UCSD-AML1 (cell line): ENCODE measurements at regions not wholly inside any gene's neighbourhood (a gene's known extent, or its start where the extent isn't known, plus 50 kb on each side); places are given as distances from the start of the nearest gene placed in this dataset.
"Not testable (repeated sequence)": the region's sequence is repeated elsewhere in the genome, so short reads cannot be mapped to it uniquely, and the experiment has no call there.

Experiments used
- DNase-seq: peaks from one replicate; lab custom pipeline; 2025; ENCODE audit not compliant: unreplicated experiment; lab: John Stamatoyannopoulos, UW

DNA sequence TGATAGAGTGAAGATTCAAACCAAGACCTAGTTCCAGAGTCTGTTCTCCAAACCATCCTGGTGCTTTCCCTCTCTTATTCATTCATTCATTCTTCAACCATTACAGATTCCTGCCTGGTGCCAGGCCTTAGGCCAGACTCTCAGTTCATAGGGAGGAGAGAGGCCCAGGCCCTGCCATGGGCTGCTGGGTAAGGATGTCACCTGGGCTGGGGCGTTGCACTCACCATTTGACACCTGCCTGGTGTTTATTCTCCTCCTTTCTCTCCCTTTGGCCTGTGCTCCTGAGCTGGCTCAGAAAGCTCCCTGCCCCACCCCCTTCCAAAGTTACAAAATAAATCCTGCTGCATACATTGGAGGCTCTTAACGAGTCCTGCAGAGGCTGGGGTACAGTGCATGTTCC, 549.8 kb downstream of the MATN1 start:
- DNase-seq, result no peak

DNA sequence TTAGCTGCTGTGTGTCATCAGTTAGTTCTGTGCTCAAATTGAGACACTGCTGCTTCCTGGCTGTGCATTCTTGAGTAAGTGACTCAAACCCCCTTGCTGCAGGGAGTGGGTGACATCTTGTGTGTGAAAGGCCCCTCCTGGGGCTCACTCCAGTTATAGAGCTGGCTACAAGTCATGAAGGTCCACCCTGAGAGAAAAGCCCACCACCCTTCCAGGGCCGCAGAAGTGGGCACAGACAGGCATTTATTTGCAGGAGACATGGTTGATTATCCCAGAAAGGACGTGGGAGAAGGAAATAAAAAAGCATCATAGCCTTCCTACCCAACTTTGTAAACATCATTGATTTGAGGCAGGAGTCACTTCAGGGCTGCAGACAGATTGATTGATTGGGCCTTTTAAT, 550.6 kb downstream of the MATN1 start:
- DNase-seq, result no peak

DNA sequence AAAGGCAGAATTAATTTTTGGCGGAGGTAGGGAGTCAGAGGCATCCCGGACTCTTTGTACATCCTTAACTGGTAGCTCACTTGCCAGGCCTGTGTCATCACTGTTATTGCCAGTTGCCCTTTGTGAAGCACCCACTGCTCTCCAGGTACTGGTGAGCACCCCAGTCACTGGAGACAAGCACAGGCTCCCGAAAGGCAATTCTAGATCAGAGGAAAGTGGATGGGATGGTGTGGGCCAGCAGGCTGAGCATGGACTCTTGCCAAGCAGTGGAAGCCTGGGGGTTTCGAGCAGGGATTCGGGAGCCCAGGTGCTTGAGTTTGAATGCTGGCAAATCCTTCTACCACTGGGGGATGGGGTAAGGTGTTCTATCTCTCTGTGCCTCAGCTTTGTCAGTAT, 551.1 kb downstream of the MATN1 start:
- DNase-seq, result no peak

DNA sequence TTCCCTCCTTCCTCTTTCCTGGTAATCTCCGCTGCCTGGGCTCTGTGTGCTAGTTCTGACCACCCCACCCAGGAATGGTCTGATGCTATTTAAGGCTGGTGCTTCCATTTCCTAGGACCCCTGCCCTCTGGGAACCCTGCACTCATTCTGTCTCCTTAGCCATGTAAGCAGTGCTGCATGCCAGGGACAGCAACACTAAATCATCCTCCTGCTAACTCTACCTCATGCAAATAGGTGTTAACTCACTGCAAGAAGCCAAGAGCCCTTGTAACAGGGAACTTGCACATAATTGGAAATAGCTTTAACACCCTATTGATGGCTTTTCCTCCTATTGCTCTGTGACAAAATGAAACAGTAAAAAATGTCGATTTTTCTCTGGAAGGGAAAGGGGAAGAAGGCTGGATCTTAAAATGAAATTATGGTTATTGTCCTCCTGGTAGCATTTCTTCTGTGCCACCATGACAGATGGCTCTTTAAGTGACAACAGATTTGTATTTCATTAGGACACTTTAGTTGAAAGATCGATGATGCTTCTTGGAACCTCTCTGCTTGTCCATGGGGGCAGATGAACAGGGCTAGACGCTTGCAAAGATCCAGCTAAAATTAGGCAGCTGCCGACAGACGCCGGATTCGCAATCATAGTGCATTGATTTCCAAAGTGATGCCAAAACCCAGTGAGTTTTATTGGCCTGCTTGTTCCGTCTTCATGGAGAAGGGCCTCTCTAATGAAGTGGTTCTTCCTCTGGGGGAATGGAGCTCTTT, 551.7 kb downstream of the MATN1 start:
- DNase-seq, result no peak

DNA sequence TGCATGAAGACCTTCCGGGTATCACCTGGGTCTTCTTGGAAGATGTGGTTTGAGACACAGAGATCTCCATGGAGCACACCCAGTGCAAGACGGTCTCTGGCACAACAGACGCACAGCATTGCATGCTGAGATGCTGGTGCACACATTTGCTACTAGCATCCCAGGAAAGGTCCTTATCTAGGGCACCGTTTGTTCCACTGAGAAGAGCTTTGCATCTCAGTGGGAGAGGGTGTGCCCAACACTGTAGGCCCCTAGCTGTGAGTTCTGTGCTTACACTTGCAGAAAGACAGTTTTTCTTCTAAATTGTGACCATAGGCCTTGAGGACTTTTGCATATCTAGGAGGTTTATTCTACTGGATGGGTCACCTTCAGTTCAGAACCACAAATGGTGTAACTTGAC, 554.1 kb downstream of the MATN1 start:
- no peak for DNase-seq

DNA sequence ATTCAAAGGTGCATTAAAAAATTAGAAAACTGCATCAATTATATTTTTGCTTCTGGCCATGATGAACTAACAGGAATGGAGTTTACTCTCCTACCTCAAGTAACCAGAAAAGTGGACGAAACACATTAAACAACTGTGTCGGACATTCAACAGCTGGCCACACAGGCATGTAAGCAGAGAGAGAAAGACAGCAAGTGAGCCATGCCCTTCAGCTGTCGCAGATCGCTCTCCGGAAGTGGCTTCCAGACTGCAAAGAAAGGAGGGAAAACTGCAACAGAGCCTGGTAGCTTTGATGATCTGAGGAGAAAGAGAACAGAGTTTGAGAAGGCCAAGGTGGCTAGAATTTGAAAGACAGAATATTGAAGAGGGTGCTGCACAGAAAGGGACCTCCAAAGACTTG, 557.2 kb downstream of the MATN1 start:
- no peak for DNase-seq

DNA sequence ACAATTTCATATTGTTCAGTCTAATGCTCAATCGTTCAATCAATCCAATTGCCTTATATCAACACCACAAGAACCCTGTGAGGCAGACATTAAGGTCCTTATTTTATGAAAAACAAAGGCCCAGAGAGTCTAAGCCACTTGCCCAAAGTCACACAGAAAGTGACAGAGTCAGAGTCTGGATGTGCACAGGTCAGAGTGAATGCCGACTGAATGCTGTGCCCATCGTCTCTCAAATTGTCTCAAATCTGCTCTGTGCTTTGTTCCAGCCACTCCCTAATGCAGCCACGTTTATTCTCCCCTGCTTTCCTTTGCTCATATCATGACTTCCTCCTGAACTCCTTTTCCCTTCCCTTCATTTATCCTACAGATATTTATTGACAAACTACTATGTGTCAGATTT, 558.3 kb downstream of the MATN1 start:
- no peak for DNase-seq

DNA sequence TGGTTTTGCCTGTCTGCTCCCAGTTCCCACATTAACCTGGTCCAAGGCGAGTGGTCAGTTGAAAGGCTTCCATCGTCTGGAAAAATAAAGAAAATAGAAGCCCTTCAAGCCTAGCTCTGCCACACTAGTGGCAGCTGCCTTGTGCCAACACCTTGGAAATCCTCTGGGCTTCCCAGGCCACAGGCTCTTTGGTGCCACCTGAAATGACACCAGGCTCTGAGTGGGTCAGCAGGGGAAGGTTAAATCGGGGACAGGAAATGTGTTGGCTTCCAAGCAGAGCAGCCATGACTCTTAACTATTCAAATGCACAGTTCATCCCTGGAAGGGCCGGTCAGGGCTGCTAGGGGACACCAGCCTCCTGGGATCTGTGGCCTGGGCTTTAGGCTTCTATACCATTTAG, 558.7 kb downstream of the MATN1 start:
- DNase-seq, result no peak

DNA sequence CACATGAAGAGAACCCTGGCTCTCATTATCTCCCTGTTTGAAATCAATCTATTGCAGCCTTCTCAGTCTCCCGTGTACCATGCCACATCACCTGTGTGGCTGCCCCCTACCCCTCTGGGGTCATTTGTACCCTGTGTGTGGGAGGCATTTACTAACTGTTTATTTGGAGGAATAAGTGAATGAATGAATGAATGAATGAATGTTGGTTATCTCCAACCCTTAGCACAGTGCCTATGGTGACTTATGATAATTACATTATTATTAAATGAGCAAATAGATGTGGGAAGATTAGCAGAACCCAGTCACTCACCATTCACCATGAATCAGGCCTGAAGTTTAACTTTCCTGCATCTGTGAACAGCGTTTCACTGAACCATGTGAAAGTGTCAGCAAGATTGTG, 560.8 kb downstream of the MATN1 start:
- no peak for DNase-seq

DNA sequence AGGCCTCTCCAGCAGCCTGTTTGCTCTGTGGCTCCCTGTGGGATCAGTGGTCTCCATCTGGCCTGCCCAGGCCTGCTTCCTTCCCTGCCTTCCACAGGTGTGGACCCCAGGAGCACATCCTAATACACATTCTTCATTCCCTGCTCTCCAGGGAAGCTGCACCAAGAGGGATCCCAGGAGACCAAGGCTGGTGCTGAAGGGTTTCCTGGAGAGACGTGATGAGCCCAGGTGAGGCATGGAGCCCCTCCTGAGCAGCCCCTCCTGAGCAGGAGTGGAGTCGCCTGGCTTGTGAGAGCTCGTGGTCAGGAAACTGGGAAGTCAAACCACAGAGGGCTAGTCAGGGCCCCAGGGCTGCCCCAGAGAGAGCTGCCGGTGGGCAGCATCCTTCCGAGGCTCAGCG, 561.4 kb downstream of the MATN1 start:
- no peak for DNase-seq

DNA sequence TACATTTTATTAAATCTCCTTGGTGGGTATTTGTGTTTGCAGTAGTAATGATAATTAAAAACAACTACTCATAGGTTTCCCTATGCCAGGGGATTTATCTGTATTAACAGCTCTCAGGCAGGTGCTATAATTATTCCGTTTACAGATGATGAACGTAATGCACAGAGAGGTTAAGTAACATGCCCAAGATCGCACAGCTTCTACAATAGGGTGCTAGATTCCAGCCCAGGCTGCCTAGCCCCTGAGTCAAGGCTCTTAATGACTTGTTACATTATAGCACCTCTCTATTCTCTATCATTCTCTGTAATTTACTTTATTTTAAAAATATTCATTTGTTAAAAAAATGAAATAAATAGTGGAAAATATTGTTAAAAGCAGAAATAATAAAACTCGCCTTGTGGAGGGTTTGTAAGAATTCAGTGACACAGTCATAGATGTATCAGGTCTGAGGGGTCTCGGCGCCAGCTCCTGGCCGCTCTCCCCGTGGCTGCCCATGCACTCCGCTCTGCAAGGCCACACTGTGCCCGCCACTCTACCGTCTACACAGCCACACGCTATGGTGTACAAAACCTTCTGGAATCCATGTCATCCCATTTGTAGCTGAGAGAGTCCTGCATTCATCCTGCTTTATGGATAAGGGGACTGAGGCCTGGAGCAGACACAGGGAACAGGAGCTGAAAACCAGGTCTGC, 562.2 kb downstream of the MATN1 start:
- DNase-seq, result no peak

DNA sequence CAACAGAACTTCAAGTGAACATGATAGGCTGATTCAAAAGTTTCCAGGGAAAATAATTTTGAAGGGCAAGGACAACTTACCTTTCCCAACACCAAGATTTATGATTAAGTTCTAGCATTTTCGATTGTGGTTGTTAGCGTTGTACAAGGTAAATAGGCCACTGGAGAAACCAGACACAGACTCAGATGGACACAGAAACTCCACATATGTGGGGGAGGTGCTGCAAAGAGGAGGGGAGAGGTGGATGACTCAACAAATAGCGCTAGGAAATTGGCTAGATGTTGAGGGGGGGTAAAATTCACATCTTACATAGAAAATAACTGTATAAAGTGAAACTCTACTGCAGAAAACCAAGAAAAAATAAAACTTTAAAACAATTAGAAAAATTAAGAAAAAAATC, 564.4 kb downstream of the MATN1 start:
- no peak for DNase-seq

DNA sequence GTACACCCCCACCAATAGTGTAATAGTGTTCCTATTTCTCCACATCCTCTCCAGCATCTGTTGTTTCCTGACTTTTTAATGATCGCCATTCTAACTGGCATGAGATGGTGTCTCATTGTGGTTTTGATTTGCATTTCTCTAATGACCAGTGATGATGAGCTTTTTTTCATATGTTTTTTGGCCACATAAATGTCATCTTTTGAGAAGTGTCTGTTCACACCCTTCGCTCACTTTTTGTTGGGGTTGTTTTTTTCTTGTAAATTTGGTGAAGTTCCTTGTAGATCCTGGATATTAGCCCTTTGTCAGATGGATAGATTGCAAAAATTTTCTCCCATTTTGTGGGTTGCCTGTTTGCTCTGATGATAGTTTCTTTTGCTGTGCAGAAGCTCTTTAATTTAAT, 567.7 kb downstream of the MATN1 start:
- DNase-seq, result not testable (repeated sequence)

DNA sequence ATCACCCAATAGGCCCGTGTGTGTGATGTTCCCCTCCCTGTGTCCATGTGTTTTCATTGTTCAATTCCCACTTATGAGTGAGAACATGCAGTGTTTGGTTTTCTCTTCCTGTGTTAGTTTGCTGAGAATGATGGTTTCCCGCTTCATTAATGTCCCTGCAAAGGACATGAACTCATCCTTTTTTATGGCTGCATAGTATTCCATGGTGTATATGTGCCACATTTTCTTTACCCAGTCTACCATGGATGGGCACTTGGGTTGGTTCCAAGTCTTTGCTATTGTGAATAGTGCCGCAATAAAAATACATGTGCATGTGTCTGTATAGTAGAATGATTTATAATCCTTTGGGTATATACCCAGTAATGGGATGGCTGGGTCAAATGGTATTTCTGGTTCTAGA, 568.1 kb downstream of the MATN1 start:
- not testable (repeated sequence) for DNase-seq

DNA sequence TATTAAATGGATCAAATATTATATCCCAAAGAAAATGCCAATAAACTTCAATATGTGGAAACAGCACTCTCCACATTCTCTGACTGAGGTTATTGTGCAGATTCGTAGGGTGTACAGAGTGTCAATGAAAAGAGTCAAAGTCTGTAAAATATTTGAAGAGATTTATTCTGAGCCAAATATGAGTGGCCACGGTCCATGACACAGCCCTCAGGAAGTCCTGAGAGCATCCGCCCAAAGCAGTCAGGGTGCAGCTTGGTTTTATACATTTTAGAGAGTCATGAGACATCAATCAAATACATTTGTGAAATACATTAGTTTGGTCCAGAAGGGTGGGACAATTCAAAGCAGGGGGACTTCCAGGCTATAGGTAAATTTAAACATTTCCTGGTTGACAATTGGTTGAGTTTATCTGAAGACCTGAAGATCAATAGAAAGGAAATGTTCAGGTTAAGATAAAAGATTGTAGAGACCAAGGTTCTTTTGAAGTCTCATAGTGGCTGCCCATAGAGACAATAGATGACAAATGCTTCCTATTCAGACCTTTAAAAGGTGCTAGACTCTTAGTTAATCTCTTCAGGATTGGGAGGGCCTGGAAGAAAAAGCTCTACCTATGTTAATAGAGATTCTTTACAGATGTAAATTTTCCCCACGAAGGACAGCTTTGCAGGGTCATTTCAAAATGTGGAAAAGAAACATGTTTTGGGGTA, 569.5 kb downstream of the MATN1 start:
- DNase-seq, result no peak

DNA sequence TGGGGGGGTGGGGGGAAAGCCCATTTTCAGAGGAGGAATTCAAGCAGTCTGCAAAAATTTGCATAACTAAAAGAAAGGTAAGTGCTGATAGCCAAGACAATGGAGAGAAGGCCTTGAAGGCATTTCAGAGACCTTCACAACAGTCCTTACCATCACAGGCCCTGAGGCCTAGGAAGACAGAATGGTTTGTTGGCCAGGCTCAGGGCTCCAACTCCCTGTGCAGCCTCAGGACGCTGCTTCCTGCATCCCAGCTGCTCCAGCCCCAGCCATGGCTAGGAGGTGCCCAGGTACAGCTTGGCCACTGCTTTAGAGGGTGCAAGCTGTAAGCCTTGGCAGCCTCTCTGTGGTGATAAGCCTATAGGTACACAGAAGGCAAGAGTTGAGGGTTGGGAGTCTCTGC, 571.6 kb downstream of the MATN1 start:
- no peak for DNase-seq

DNA sequence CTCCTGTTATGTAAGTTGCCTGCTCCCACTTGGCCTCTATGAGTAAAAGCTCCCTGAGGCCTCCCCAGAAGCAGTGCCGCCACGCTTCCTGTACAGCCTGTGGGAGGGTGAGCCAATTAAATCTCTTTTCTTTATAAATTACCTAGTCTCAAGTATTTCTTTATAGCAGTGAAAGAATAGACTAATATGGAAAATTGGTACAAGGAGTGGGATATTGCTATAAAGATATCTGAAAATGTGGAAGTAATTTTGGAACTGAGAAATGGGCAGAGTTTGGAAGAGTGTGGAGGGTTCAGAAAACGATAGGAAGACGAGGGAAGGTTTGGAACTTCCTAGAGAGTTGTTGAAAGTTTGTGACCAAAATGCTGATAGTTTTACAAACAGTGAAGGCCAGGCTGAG, 572.3 kb downstream of the MATN1 start:
- DNase-seq, result no peak

DNA sequence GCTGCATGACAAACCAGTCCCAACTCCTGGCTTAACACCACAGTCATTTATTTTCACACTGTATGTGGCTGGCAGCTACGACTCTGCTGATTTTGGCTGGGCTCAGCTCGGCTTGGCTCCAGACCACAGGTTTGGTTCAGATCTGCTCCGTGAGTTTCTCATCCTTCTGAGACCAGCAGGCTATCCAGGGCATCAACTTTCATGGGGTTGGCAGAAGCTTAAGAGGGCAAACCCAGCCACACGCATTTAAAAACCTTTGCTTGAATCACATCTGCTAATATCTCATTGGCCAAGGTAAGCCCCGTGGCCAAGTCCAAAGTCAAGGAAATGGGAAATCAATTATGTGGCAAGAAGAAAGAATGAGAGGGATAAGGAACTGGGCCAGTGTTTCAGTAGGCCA, 574.2 kb downstream of the MATN1 start:
- DNase-seq, result no peak

DNA sequence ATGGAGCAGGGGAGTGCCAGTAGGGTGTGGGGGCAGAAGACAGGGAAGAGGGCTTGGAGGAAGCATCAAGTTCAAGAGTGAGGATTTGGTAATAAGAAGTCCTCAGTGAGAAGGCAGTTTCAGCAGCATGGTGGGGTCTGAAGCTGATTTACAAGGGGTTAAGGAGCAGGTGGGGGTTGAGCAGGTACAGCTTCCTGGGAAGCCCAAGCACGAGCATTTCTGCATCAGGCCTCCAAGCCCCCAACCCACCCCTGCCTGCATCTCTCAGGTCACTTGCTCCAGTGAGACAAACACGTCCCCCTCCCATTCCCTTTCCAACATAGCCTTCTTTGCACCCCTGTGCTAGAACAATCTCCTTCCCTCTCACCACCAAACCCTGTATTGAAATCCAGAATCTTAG, 574.7 kb downstream of the MATN1 start:
- DNase-seq, result no peak

DNA sequence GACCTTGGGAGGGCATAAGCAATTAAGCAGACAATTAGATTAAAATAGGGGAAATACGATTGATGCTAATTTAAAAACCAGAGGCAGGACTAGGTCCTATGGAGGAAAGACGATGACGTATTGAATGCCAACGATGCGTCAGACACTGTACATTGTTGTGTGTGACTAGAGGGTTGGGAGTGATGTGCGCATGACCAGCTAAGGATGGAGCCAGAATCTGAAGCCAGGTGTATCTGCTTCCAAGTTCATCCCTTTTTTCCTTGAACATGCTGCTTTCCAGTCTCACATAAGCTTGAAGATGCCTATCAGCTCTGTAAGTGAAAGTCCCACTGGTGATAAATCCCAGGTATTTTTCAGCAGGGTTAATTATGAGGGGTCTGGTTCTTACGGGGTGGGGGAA, 576.2 kb downstream of the MATN1 start:
- DNase-seq, result no peak

DNA sequence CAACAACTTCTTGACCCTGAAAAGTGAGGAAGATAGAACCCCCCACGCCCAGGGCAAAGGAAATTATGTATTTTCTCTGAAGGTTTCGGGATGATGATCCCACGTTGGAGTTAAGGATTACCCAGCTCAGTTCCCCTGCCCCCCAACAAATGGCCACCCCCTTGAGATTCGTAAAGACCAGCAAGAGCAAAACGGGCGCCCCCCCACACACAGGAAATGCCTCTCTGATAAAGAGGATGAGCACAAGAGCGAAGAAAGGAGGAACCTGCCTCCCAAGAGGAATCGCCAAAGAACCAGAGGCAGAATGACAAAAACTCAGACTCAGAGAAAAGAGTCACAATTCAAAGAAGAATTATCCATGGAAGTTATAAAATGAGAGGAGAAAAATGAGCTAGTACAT, 576.9 kb downstream of the MATN1 start:
- DNase-seq, result no peak

DNA sequence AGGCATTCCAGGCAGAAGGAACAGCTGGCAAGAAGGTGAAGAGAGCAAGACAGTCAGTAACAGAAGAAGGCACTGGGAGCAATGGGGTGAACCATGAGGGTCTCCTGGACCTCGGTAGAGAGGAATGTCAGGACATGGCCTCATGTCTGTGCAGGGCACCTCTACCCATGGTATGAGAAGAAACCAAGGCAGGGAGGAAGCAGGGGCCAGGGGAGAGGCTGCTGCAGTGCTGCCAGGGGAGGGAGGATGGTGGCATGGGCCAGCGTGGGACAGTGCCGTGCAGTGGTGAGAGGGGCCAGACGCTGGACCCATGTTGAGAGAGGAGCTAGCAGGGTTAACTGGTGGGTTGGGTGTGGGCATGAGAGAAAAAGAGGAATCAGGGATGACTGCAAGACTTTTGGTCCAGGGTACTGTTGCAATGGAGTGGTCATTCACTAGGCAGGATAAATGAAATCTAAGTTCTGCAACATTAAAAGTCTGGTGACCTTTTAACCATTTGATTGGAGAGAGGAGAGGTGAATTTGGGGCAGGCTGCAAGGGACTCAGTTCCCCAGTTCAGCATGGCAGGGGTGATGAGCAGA, 577.6 kb downstream of the MATN1 start:
- no peak for DNase-seq
